ENCODE measurements at regions not wholly inside any gene's neighbourhood (a gene's known extent, or its start where the extent isn't known, plus 50 kb on each side); places are given as distances from the start of the nearest gene placed in this dataset.

DNA sequence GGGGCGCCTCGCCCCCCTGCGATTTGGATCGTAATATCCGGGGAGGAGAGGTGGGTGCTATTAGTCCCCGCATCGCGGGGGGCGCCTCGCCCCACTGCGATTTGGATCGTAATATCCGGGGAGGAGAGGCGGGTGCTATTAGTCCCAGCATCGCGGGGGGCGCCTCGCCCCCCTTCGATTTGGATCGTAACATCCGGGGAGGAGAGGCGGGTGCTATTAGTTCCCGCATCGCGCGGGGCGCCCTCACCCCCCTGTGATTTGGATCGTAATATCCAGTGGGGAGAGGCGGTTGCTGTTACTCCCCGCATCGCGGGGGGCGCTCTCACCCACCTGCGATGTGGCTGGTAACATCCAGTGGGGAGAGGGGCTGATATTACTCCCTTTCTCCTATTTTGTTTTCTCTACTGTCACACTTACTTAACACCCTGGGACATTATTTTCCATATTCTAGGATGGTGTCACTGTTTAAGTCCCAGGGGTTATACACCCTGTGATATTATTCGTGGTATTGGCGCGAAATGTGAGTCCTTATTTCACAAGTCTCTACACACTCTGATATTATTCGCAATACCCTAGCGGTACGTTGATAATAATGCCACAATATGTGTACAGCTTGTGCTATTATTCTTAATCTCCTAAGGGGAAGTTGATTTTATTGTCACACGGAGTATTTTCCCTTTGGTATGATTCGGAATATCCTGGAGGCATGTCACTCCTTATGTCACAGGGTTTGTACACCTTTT is 57.8 kb upstream of the ALDH3B2 start:
- TF ChIP-seq, protein P1, sequence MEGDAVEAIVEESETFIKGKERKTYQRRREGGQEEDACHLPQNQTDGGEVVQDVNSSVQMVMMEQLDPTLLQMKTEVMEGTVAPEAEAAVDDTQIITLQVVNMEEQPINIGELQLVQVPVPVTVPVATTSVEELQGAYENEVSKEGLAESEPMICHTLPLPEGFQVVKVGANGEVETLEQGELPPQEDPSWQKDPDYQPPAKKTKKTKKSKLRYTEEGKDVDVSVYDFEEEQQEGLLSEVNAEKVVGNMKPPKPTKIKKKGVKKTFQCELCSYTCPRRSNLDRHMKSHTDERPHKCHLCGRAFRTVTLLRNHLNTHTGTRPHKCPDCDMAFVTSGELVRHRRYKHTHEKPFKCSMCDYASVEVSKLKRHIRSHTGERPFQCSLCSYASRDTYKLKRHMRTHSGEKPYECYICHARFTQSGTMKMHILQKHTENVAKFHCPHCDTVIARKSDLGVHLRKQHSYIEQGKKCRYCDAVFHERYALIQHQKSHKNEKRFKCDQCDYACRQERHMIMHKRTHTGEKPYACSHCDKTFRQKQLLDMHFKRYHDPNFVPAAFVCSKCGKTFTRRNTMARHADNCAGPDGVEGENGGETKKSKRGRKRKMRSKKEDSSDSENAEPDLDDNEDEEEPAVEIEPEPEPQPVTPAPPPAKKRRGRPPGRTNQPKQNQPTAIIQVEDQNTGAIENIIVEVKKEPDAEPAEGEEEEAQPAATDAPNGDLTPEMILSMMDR (IDR thresholded peaks at IDR 0.05): peak; percentile 64
- TF ChIP-seq EZH2 (IDR thresholded peaks at IDR 0.05; ENCODE audit: borderline replicate concordance, insufficient read depth, low read depth, low read length, poor library complexity, severe bottlenecking): no peak
